GM21515 (cell line): ENCODE measurements at regions not wholly inside any gene's neighbourhood (a gene's known extent, or its start where the extent isn't known, plus 50 kb on each side); places are given as distances from the start of the nearest gene placed in this dataset.
"Not testable (repeated sequence)": the region's sequence is repeated elsewhere in the genome, so short reads cannot be mapped to it uniquely, and the experiment has no call there.

Experiments used
- ATAC-seq: cut with Tn5 transposase; IDR thresholded peaks from one replicate; pipeline ENCODE4 v1.9.1; 2021; ENCODE audit not compliant: unreplicated experiment

GRCh38 chr14:105883066-105884005, 357.0 kb downstream of the TMEM121 start:
- no peak for ATAC-seq

GRCh38 chr14:105884192-105884807, 357.9 kb downstream of the TMEM121 start:
- ATAC-seq: not testable (repeated sequence)

- no peak for ATAC-seq
These were observed 358.5 kb downstream of the TMEM121 start for GRCh38 chr14:105884808-105885281.

GRCh38 chr14:105885561-105886320, 359.4 kb downstream of the TMEM121 start:
- no peak for ATAC-seq

GRCh38 chr14:105886791-105887191, 360.4 kb downstream of the TMEM121 start:
- ATAC-seq: not testable (repeated sequence)

- ATAC-seq: no peak
These were observed 361.3 kb downstream of the TMEM121 start for GRCh38 chr14:105887692-105888091.

GRCh38 chr14:105888151-105888550, 361.8 kb downstream of the TMEM121 start:
- ATAC-seq: no peak

GRCh38 chr14:105888784-105889665, 362.6 kb downstream of the TMEM121 start:
- no peak for ATAC-seq

- ATAC-seq: no peak
These were observed 363.5 kb downstream of the TMEM121 start for GRCh38 chr14:105889666-105890473.

GRCh38 chr14:105890474-105891220, 364.3 kb downstream of the TMEM121 start:
- ATAC-seq: no peak

- ATAC-seq: no peak
These were observed 364.8 kb downstream of the TMEM121 start for GRCh38 chr14:105891221-105891602.

GRCh38 chr14:105891631-105892452, 365.5 kb downstream of the TMEM121 start:
- ATAC-seq: no peak

- ATAC-seq: not testable (repeated sequence)
These were observed 366.4 kb downstream of the TMEM121 start for GRCh38 chr14:105892453-105893441.

GRCh38 chr14:105893686-105894085, 367.3 kb downstream of the TMEM121 start:
- ATAC-seq: not testable (repeated sequence)

GRCh38 chr14:105894125-105894977, 368.0 kb downstream of the TMEM121 start:
- no peak for ATAC-seq
